ENCODE measurements at regions not wholly inside any gene's neighbourhood (a gene's known extent, or its start where the extent isn't known, plus 50 kb on each side); places are given as distances from the start of the nearest gene placed in this dataset.

- Histone ChIP-seq H3K27me3 (no peaks in the 10 kb centered on the region), H3K27ac (no peak overlapping the region), H3K36me3 (no peaks in the 10 kb centered on the region), H3K4me3 (no peak overlapping the region), H3K4me1 (no peaks in the 10 kb centered on the region), H3K9me3 (no peaks in the 10 kb centered on the region)
- no peak for DNase-seq
- WGBS, 2 donors: 81 to 85% methylated on average over 2 of the region's 2 CpGs
- intact Hi-C loops (cut with DNase I): no loop called here
- no peak for TF ChIP-seq POLR2A (IDR thresholded peaks at IDR 0.05)
- TF ChIP-seq EP300 (IDR thresholded peaks at IDR 0.05): no peak
Observed at GRCh38 chr13:54965881-54966280, 1937.3 kb downstream of the OLFM4 start.

- DNase-seq: no peak
- WGBS, 2 donors: 69 to 76% methylated on average over 5 of the region's 5 CpGs
- no peaks in the 10 kb centered on the region for H3K36me3 ChIP-seq
Observed at GRCh38 chr13:54972838-54973237, 1944.2 kb downstream of the OLFM4 start.

GRCh38 chr13:54975676-54976075 is 1947.1 kb downstream of the OLFM4 start:
- no peak for TF ChIP-seq CTCF (IDR thresholded peaks at IDR 0.05)
- TF ChIP-seq POLR2A (IDR thresholded peaks at IDR 0.05): no peak
- no peak overlapping the region for H3K27ac ChIP-seq

More at GRCh38 chr13:54972838-54973237, 1944.2 kb downstream of the OLFM4 start:
- H3K4me3 ChIP-seq: no peak overlapping the region
- no peak overlapping the region for H3K27ac ChIP-seq
- TF ChIP-seq EP300 (IDR thresholded peaks at IDR 0.05) (no peak), POLR2A (IDR thresholded peaks at IDR 0.05) (no peak), POLR2AphosphoS5 (IDR thresholded peaks at IDR 0.05) (no peak), CTCF (IDR thresholded peaks at IDR 0.05) (no peak)
- H3K4me1 ChIP-seq: no peaks in the 10 kb centered on the region
- H3K9me3 ChIP-seq: no peaks in the 10 kb centered on the region
- intact Hi-C loops (cut with DNase I): no loop called here
- no peaks in the 10 kb centered on the region for H3K27me3 ChIP-seq

GRCh38 chr13:54980651-54981050 is 1952.0 kb downstream of the OLFM4 start:
- intact Hi-C loops (cut with DNase I): no loop called here
- WGBS, 2 donors: 52 to 72% methylated on average over 3 of the region's 3 CpGs
- DNase-seq: no peak

More at GRCh38 chr13:54975676-54976075, 1947.1 kb downstream of the OLFM4 start:
- H3K9me3 ChIP-seq: no peaks in the 10 kb centered on the region
- no peak overlapping the region for H3K4me3 ChIP-seq
- H3K4me1 ChIP-seq: no peaks in the 10 kb centered on the region
- H3K36me3 ChIP-seq: no peaks in the 10 kb centered on the region
- no peaks in the 10 kb centered on the region for H3K27me3 ChIP-seq
- DNase-seq: no peak
- intact Hi-C loops (cut with DNase I): no loop called here
- WGBS, 2 donors: 65 to 73% methylated on average over 4 of the region's 4 CpGs

GRCh38 chr13:54989418-54989817 is 1960.8 kb downstream of the OLFM4 start:
- intact Hi-C loops (cut with DNase I): no loop called here
- TF ChIP-seq POLR2A (IDR thresholded peaks at IDR 0.05) (no peak), CTCF (IDR thresholded peaks at IDR 0.05) (no peak), POLR2AphosphoS5 (IDR thresholded peaks at IDR 0.05) (no peak), EP300 (IDR thresholded peaks at IDR 0.05) (no peak)
- peaks cover 0 to 2% (median 0%) of the 10 kb centered on the region in 4 donors for H3K9me3 ChIP-seq

More at GRCh38 chr13:54980651-54981050, 1952.0 kb downstream of the OLFM4 start:
- TF ChIP-seq EP300 (IDR thresholded peaks at IDR 0.05): no peak
- TF ChIP-seq POLR2A (IDR thresholded peaks at IDR 0.05): no peak
- TF ChIP-seq CTCF (IDR thresholded peaks at IDR 0.05): no peak
- no peak for TF ChIP-seq POLR2AphosphoS5 (IDR thresholded peaks at IDR 0.05)
- Histone ChIP-seq H3K4me1 (no peaks in the 10 kb centered on the region), H3K4me3 (no peak overlapping the region), H3K27ac (no peak overlapping the region), H3K36me3 (no peaks in the 10 kb centered on the region), H3K9me3 (no peaks in the 10 kb centered on the region), H3K27me3 (no peaks in the 10 kb centered on the region)

More at GRCh38 chr13:54989418-54989817, 1960.8 kb downstream of the OLFM4 start:
- WGBS, 2 donors: 86 to 89% methylated on average over 4 of the region's 4 CpGs
- H3K36me3 ChIP-seq: no peaks in the 10 kb centered on the region
- H3K27me3 ChIP-seq: no peaks in the 10 kb centered on the region
- H3K4me3 ChIP-seq: no peak overlapping the region
- no peaks in the 10 kb centered on the region for H3K4me1 ChIP-seq
- DNase-seq: no peak
- no peak overlapping the region for H3K27ac ChIP-seq

All from sigmoid colon (tissue), 6 donors.